DOHH2 (cell line): ENCODE measurements at regions not wholly inside any gene's neighbourhood (a gene's known extent, or its start where the extent isn't known, plus 50 kb on each side); places are given as distances from the start of the nearest gene placed in this dataset.

Experiments
- H3F3A ChIP-seq: fragments of 200-600 bp; sonication (generic), shearing (Covaris generic); 2 replicates; pipeline ENCODE4 v1.6.0; 2016; ENCODE audit warnings: antibody characterized with exemption, mild to moderate bottlenecking; ENCODE audit not compliant: control insufficient read depth, insufficient read depth
- H3K27ac ChIP-seq: fragments of 200-600 bp; sonication (generic); 2 replicates; pipeline ENCODE4 v1.5.1; 2014; ENCODE audit warnings: low read depth, mild to moderate bottlenecking, low read length, moderate library complexity
- H3K27me3 ChIP-seq: fragments of 200-600 bp; sonication (generic); 2 replicates; pipeline ENCODE4 v1.6.1; 2014; ENCODE audit warnings: mild to moderate bottlenecking, low read length, mixed read lengths; ENCODE audit not compliant: control insufficient read depth
- H3K36me3 ChIP-seq: fragments of 200-600 bp; sonication (generic); 2 replicates; pipeline ENCODE4 v1.6.1; 2014; ENCODE audit warnings: mild to moderate bottlenecking, low read length, moderate library complexity, mixed read lengths; ENCODE audit not compliant: control insufficient read depth
- H3K4me1 ChIP-seq: fragments of 200-600 bp; sonication (generic); 2 replicates; pipeline ENCODE4 v1.6.1; 2014; ENCODE audit warnings: mild to moderate bottlenecking, low read length, mixed read lengths; ENCODE audit not compliant: control insufficient read depth
- H3K4me2 ChIP-seq: fragments of 200-600 bp; sonication (generic); 2 replicates; pipeline ENCODE4 v1.6.0; 2014; ENCODE audit warnings: mild to moderate bottlenecking, low read length, moderate library complexity
- H3K4me3 ChIP-seq: fragments of 200-600 bp; sonication (generic); 2 replicates; pipeline ENCODE4 v1.5.1; 2014; ENCODE audit warnings: mild to moderate bottlenecking, low read length, mixed read lengths
- H3K79me2 ChIP-seq: fragments of 200-600 bp; sonication (generic); 2 replicates; pipeline ENCODE4 v1.6.1; 2014; ENCODE audit warnings: mild to moderate bottlenecking, low read length, mixed read lengths; ENCODE audit not compliant: control insufficient read depth
- H3K9me2 ChIP-seq: fragments of 200-600 bp; sonication (generic); replicated peaks from 2 replicates; pipeline ENCODE4 v1.6.1; 2014; ENCODE audit warnings: mild to moderate bottlenecking, low read length, mixed read lengths; ENCODE audit not compliant: control insufficient read depth
- H3K9me3 ChIP-seq: fragments of 200-600 bp; sonication (generic); 2 replicates; pipeline ENCODE4 v1.6.1; 2014; ENCODE audit warnings: antibody characterized with exemption, low read length, mixed read lengths; ENCODE audit not compliant: control insufficient read depth, insufficient read depth
- H4K20me1 ChIP-seq: fragments of 200-600 bp; sonication (generic); 2 replicates; pipeline ENCODE4 v1.6.0; 2014; ENCODE audit warnings: low read depth, mild to moderate bottlenecking, antibody characterized with exemption, low read length, moderate library complexity; ENCODE audit not compliant: control insufficient read depth, insufficient read depth
- EZH2phosphoT487 ChIP-seq: fragments of 200-600 bp; sonication (generic); IDR thresholded peaks from 2 replicates; pipeline ENCODE4 v1.6.1; 2017; ENCODE audit warnings: borderline replicate concordance, mild to moderate bottlenecking, antibody characterized with exemption, low read length, moderate library complexity, mixed read lengths
- TF ChIP-seq, protein P1 (sequence below): fragments of 200-600 bp; sonication (generic); IDR thresholded peaks from one replicate; pipeline ENCODE4 v1.5.1; 2014; ENCODE audit warnings: antibody characterized with exemption, mild to moderate bottlenecking, low read depth, low read length; ENCODE audit not compliant: poor library complexity, severe bottlenecking

DNA sequence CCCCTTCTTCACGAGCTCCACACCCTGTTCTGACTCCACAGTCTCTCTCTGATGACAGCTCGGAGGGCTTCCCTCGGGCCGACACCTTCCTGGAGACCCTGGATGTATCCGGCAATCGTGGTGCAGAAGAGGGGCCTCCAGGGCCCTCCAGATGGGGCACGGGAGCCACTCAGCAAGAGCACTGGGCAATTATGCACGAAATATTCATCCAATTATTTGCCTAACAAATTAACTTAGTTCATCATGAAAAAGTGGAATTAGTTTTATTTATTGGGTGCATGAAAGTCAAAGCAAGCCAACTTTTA is 277.3 kb upstream of the HDAC4 start:
- Histone ChIP-seq H3K9me3 (no peaks in the 10 kb centered on the region), H3K4me3 (no peak overlapping the region), H3K79me2 (no peaks in the 10 kb centered on the region), H3K4me1 (no peaks in the 10 kb centered on the region), H3K27ac (no peak overlapping the region), H3F3A (no peaks in the 10 kb centered on the region), H4K20me1 (no peaks in the 10 kb centered on the region), H3K4me2 (no peak overlapping the region), H3K36me3 (no peaks in the 10 kb centered on the region), H3K9me2 (no peaks in the 10 kb centered on the region), H3K27me3 (peaks cover 3% of the 10 kb centered on the region; the same call in 1 of the 2 replicates)
- TF ChIP-seq, protein P1, sequence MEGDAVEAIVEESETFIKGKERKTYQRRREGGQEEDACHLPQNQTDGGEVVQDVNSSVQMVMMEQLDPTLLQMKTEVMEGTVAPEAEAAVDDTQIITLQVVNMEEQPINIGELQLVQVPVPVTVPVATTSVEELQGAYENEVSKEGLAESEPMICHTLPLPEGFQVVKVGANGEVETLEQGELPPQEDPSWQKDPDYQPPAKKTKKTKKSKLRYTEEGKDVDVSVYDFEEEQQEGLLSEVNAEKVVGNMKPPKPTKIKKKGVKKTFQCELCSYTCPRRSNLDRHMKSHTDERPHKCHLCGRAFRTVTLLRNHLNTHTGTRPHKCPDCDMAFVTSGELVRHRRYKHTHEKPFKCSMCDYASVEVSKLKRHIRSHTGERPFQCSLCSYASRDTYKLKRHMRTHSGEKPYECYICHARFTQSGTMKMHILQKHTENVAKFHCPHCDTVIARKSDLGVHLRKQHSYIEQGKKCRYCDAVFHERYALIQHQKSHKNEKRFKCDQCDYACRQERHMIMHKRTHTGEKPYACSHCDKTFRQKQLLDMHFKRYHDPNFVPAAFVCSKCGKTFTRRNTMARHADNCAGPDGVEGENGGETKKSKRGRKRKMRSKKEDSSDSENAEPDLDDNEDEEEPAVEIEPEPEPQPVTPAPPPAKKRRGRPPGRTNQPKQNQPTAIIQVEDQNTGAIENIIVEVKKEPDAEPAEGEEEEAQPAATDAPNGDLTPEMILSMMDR, result no peak
- no peak for TF ChIP-seq EZH2phosphoT487

DNA sequence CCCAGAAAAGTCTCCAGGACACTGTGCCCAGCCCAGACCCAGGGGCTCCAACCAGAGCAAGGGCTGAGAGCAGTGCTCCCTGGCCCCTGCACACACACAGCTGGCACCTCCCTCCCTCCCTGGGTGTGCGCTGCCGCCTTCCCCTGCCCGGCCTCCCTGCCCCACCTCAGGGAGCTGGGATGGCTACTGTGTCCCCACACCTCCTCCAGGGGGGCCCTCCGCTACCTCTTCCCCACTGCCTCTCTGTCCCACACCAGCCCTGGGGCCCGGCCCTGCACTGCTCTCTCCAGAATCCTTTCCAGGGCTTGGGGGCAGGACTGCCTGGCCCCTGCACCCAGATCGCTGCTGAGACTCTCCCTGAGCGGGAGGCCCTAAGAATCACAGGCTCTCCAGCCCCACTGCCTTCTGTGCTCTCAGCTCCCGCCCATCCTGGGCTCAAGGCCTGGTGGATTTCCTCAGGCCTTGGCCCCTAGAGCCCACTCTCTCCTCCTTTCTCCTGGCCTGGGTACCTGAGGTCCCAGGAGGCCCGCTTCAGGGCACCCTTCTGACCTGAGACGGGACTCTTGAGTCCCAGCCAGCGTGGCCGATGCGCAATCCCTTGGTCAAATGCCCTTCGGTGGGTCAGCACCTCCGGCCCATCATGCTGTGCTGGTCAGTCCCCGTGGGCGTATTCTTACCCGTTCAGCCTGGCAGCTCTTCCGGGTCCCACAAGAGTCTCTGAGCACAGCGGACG is 276.8 kb upstream of the HDAC4 start:
- Histone ChIP-seq H3K4me3 (no peak overlapping the region), H3K4me2 (no peak overlapping the region), H3K36me3 (no peaks in the 10 kb centered on the region), H3K9me2 (no peaks in the 10 kb centered on the region), H4K20me1 (no peaks in the 10 kb centered on the region), H3K79me2 (no peaks in the 10 kb centered on the region), H3K27ac (no peak overlapping the region), H3F3A (no peaks in the 10 kb centered on the region), H3K4me1 (no peaks in the 10 kb centered on the region), H3K9me3 (no peaks in the 10 kb centered on the region), H3K27me3 (peaks cover 3% of the 10 kb centered on the region; the same call in 1 of the 2 replicates)
- TF ChIP-seq EZH2phosphoT487, result no peak
- TF ChIP-seq, protein P1, result no peak

DNA sequence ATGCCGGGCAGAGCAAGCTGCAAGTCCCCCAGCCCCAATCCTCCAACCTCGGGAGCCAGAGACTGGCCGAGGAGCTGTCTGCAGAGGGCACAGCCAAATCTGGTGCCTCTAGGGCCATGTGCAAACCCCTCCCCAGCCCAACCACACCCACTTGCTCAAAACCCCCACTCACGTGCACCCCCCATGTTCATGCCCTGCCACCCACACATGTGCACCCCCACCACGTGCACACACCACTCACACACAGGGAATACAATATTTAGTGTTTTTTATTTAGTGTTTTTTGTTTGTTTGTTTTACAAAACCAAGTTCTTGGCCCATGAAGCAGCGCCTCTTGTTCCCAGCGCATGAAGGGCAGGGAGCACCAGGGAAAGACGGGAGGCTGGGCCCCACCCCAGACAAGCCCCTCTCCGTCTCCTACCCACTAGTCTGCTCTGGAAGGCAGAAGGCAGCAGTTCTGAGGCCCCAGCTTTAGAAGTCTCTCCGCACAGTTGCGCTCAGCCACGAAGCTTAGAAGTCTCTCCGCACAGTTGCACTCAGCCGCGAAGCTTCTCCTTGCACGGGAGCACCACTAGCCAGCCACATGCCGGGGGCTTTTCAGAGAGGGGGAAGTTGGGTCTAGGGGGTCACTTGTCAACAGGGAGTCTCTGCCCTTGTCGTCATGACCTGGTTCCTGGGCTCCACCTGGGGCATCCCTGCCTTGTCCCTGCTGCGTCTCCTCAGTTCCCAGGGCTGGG is 276.1 kb upstream of the HDAC4 start:
- Histone ChIP-seq H3K27ac (no peak overlapping the region), H3K36me3 (no peaks in the 10 kb centered on the region), H3K4me3 (no peak overlapping the region), H3K9me2 (no peaks in the 10 kb centered on the region), H3F3A (no peaks in the 10 kb centered on the region), H3K27me3 (peaks cover 3% of the 10 kb centered on the region; the same call in 1 of the 2 replicates), H3K4me1 (no peaks in the 10 kb centered on the region), H3K9me3 (no peaks in the 10 kb centered on the region), H4K20me1 (no peaks in the 10 kb centered on the region), H3K4me2 (no peak overlapping the region), H3K79me2 (no peaks in the 10 kb centered on the region)
- TF ChIP-seq EZH2phosphoT487, result no peak
- TF ChIP-seq, protein P1, result no peak
